HCT116 (cell line): ENCODE measurements at regions not wholly inside any gene's neighbourhood (a gene's known extent, or its start where the extent isn't known, plus 50 kb on each side); places are given as distances from the start of the nearest gene placed in this dataset.

Experiments used
- ATAC-seq: fragments of 200-7000 bp; cut with Tn5 transposase; 2 replicates; pipeline ENCODE4 v1.9.1; 2020; ENCODE audit warnings: mild to moderate bottlenecking, moderate library complexity
- BruUV-seq: library from RNA; stranded (reverse); fragments of 400-500 nt; replicated peaks from 2 replicates; lab custom pipeline; 2021; lab: Mats Ljungman, UMichigan
- CTCF ChIA-PET: fragments of 300-600 bp; sonication (Branson Sonifier 250); formaldehyde crosslinking; loops from one replicate; lab custom pipeline; 2021; ENCODE audit warnings: antibody characterized with exemption; lab: Charles Lee
- POLR2A ChIA-PET: fragments of 300-600, 350-600 bp; sonication (Branson Sonifier 250); formaldehyde crosslinking; loops from one replicate; lab custom pipeline; 2021; ENCODE audit warnings: antibody characterized with exemption; lab: Charles Lee
- RAD21 ChIA-PET, 2 experiments: fragments of 300-600 bp; sonication (Branson Sonifier 250); formaldehyde crosslinking; loops; one replicate each; lab custom pipeline; 2023; ENCODE audit warnings: low total read pairs in 2 of 2; ENCODE audit not compliant: uncharacterized antibody in 2 of 2, unreplicated experiment in 2 of 2, low non-redundant PET in 1 of 2; lab: Charles Lee
- DNase-seq: peaks from one replicate; pipeline ENCODE4 v3.0.0-alpha.2; 2010; ENCODE audit warnings: low read depth, low spot score
- H2AFZ ChIP-seq: fragments of 200-600 bp; shearing (Covaris generic), sonication (generic); 2 replicates; pipeline ENCODE4 v1.6.1; 2017; ENCODE audit warnings: low read depth, mixed run types, mixed read lengths, antibody characterized with exemption, low read length; ENCODE audit not compliant: poor library complexity, severe bottlenecking
- H3K27ac ChIP-seq: 2 replicates; pipeline ENCODE4 v1.5.1; 2012; ENCODE audit warnings: low read depth, low read length
- H3K27me3 ChIP-seq: fragments of 200-600 bp; sonication (generic); 2 replicates; pipeline ENCODE4 v1.6.1; 2016; ENCODE audit warnings: mixed run types, low read length, mixed read lengths; ENCODE audit not compliant: insufficient read depth
- H3K36me3 ChIP-seq, 2 experiments: fragments of 200-500 bp in 1 of 2; fragments of 200-600 bp in 1 of 2; sonication (Bioruptor generic) in 1 of 2; sonication (generic) in 1 of 2; 2 replicates each; pipeline versions ENCODE4 v1.5.1 to v1.6.1; 2014 to 2016; ENCODE audit warnings: low read length in 2 of 2, inconsistent platforms in 1 of 2, mixed read lengths in 1 of 2, mixed run types in 1 of 2; ENCODE audit not compliant: insufficient read depth in 2 of 2, control insufficient read depth in 1 of 2
- H3K4me1 ChIP-seq, 2 experiments: fragments of 200-600 bp in 1 of 2; sonication (generic) in 1 of 2; 2 replicates each; pipeline versions ENCODE4 v1.5.1 to v1.6.1; 2012 to 2017; ENCODE audit warnings: low read length in 2 of 2, inconsistent platforms in 1 of 2, mild to moderate bottlenecking in 1 of 2, mixed read lengths in 1 of 2, mixed run types in 1 of 2, moderate library complexity in 1 of 2; ENCODE audit not compliant: insufficient read depth in 2 of 2, control insufficient read depth in 1 of 2
- H3K4me2 ChIP-seq: fragments of 200-600 bp; sonication (generic); 2 replicates; pipeline ENCODE4 v1.6.1; 2017; ENCODE audit warnings: mixed run types, low read length, mixed read lengths
- H3K4me3 ChIP-seq, 2 experiments: fragments of 200-600 bp in 1 of 2; sonication (generic) in 1 of 2; replicated peaks in 1 of 2; 2 replicates each; pipeline ENCODE4 v1.5.1; 2011 to 2016; ENCODE audit warnings: low read length in 2 of 2, control low read depth in 1 of 2, low read depth in 1 of 2, mild to moderate bottlenecking in 1 of 2, mixed read lengths in 1 of 2, mixed run types in 1 of 2
- H3K79me2 ChIP-seq: fragments of 200-600 bp; sonication (generic); 2 replicates; pipeline ENCODE4 v1.6.1; 2017; ENCODE audit warnings: mild to moderate bottlenecking, mixed run types, low read length, moderate library complexity, mixed read lengths; ENCODE audit not compliant: insufficient read depth
- H3K9ac ChIP-seq: fragments of 200-600 bp; sonication (generic); 2 replicates; pipeline ENCODE4 v1.6.1; 2016; ENCODE audit warnings: low read length, mixed read lengths
- H3K9me2 ChIP-seq: fragments of 200-600 bp; sonication (generic), shearing (Covaris generic); 2 replicates; pipeline ENCODE4 v1.6.1; 2017; ENCODE audit warnings: mixed run types, mild to moderate bottlenecking, moderate library complexity; ENCODE audit not compliant: insufficient read depth
- H3K9me3 ChIP-seq, 2 experiments: fragments of 200-500 bp in 1 of 2; fragments of 200-600 bp in 1 of 2; sonication (Bioruptor generic) in 1 of 2; sonication (generic) in 1 of 2; 2 replicates each; pipeline ENCODE4 v1.6.1; 2014 to 2017; ENCODE audit warnings: low read length in 2 of 2, mixed read lengths in 2 of 2, inconsistent platforms in 1 of 2, low read depth in 1 of 2, mild to moderate bottlenecking in 1 of 2, mixed run types in 1 of 2, moderate library complexity in 1 of 2; ENCODE audit not compliant: control insufficient read depth in 1 of 2, insufficient read depth in 1 of 2
- H4K20me1 ChIP-seq: fragments of 200-600 bp; sonication (generic), shearing (Covaris generic); 2 replicates; pipeline ENCODE4 v1.6.1; 2017; ENCODE audit warnings: mixed run types, mild to moderate bottlenecking, moderate library complexity; ENCODE audit not compliant: insufficient read depth
- CBX3 ChIP-seq: IDR thresholded peaks from 2 replicates; pipeline ENCODE4 v1.6.1; 2012; ENCODE audit warnings: low read depth
- CEBPB ChIP-seq: IDR thresholded peaks from 2 replicates; pipeline ENCODE4 v1.6.1; 2012; ENCODE audit warnings: low read depth
- ELF1 ChIP-seq: IDR thresholded peaks from 2 replicates; pipeline ENCODE4 v1.6.1; 2012; ENCODE audit warnings: low read depth, borderline replicate concordance
- EZH2 ChIP-seq: fragments of 200-600 bp; sonication (generic); IDR thresholded peaks from 2 replicates; pipeline ENCODE4 v1.6.1; 2017; ENCODE audit warnings: antibody characterized with exemption, mixed run types
- FOSL1 ChIP-seq: IDR thresholded peaks from 2 replicates; pipeline ENCODE4 v1.6.1; 2012; ENCODE audit warnings: low read depth
- POLR2AphosphoS5 ChIP-seq: IDR thresholded peaks from 2 replicates; pipeline ENCODE4 v1.6.1; 2011; ENCODE audit warnings: mild to moderate bottlenecking, low read depth, low read length, moderate library complexity
- REST ChIP-seq: IDR thresholded peaks from 2 replicates; pipeline ENCODE4 v1.6.1; 2012; ENCODE audit warnings: low read depth
- SIN3A ChIP-seq: IDR thresholded peaks from 2 replicates; pipeline ENCODE4 v1.6.1; 2012; ENCODE audit warnings: low read depth
- SRF ChIP-seq: IDR thresholded peaks from 2 replicates; pipeline ENCODE4 v1.6.1; 2012; ENCODE audit warnings: low read depth
- YY1 ChIP-seq: IDR thresholded peaks from 2 replicates; pipeline ENCODE4 v1.6.1; 2011; ENCODE audit warnings: low read length, low read depth, moderate library complexity, mild to moderate bottlenecking; ENCODE audit not compliant: insufficient replicate concordance; ENCODE audit errors: extremely low read depth
- ZBTB33 ChIP-seq: IDR thresholded peaks from 2 replicates; pipeline ENCODE4 v1.6.1; 2011; ENCODE audit warnings: mild to moderate bottlenecking, low read length, moderate library complexity; ENCODE audit not compliant: insufficient replicate concordance; ENCODE audit errors: extremely low read depth
- ZFX ChIP-seq: fragments of 450-650 bp; IDR thresholded peaks from 2 replicates; pipeline ENCODE4 v1.6.1; 2017
- ZNF274 ChIP-seq: fragments of 200-500 bp; sonication (Bioruptor generic); IDR thresholded peaks from 2 replicates; pipeline ENCODE4 v1.6.1; 2014; ENCODE audit warnings: mild to moderate bottlenecking, low read depth, low read length, inconsistent platforms
- intact Hi-C: fragments of 100-400 bp; cut with micrococcal nuclease; formaldehyde crosslinking; loops from 2 replicates; pipeline ENCODE4 v1.10.0; 2022

GRCh38 chr1:79797487-79797886 is 791.0 kb upstream of the ADGRL4 start (continued):
- TF ChIP-seq REST (no peak), CEBPB (no peak), POLR2AphosphoS5 (no peak), FOSL1 (no peak), ELF1 (no peak), EZH2 (no peak), YY1 (no peak), SIN3A (no peak)

DNA sequence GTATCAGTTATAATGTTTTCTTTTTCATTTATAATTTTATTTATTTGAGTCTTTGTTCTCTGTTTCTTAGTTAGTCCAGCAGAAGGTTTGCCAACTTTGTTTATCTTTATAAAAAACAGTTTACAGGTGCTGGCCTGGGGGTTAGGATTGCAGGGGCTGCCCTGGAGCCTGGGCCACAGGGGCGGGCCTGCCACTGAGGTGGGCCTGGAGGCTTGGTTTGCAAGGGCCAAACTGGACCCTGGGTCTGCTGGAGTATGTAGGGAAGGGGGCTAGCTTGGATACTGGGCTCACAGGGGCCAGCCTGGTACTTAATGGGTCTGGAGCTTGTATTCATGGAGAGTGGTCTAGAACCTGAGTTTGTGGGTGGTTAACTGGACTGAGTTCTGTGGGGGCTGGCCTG is 789.9 kb upstream of the ADGRL4 start:
- Histone ChIP-seq H2AFZ (no peak overlapping the region), H3K4me1 (no peaks in the 10 kb centered on the region), H3K9ac (no peak overlapping the region), H3K27me3 (no peaks in the 10 kb centered on the region), H4K20me1 (no peaks in the 10 kb centered on the region), H3K36me3 (no peaks in the 10 kb centered on the region), H3K9me3 (no peaks in the 10 kb centered on the region), H3K4me3 (no peak overlapping the region), H3K27ac (no peak overlapping the region), H3K4me2 (no peak overlapping the region), H3K9me2 (no peaks in the 10 kb centered on the region), H3K79me2 (no peaks in the 10 kb centered on the region)
- ChIA-PET POLR2A (no interaction called here), RAD21 (no interaction called here), CTCF (no interaction called here)
- BruUV-seq = no TSS peak
- DNase-seq (no peak), ATAC-seq (no peak)
- intact Hi-C loops = no loop called here
- TF ChIP-seq ELF1 (no peak), ZFX (no peak), ZNF274 (no peak), SRF (no peak), CBX3 (no peak), ZBTB33 (no peak)
